ENCODE measurements at regions not wholly inside any gene's neighbourhood (a gene's known extent, or its start where the extent isn't known, plus 50 kb on each side); places are given as distances from the start of the nearest gene placed in this dataset.

DNA sequence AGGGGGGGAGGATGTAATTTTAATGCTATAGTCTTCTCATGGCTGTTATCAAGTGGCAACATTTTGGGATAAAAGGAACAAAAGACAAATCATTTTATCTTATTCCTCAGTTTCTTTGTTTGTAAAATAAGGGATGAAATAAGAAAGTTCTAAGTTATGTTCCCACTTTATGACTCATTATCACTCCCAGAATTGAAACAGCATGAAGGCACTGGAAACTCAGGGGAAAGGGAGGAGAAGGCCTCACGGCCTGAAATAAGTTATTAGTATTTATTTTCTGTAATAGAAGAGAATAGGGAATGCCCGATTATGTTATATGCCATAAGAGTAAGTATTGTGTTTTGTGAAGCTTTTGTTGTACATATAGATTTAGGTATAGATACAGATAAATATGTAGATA, 85.0 kb upstream of the NAMPT start:
- H3K9me3 ChIP-seq (ENCODE audit: control insufficient read depth, insufficient read depth, low read depth, low read length), result no peaks in the 10 kb centered on the region
- H3K36me3 ChIP-seq (ENCODE audit: control insufficient read depth in 2 of 2, insufficient read depth in 1 of 2, low read length in 2 of 2), result no peaks in the 10 kb centered on the region
- H3K27ac ChIP-seq (ENCODE audit: extremely low read depth, low read depth, low read length), result no peak overlapping the region
- TF ChIP-seq ZBTB1 (tag by site-specific recombination; IDR thresholded peaks at IDR 0.05) (no peak), MEIS1 (CRISPR knock-in tag; IDR thresholded peaks at IDR 0.05; ENCODE audit: borderline replicate concordance) (no peak), KLF8 (tag by site-specific recombination; IDR thresholded peaks at IDR 0.05) (no peak), ZNF146 (tag by site-specific recombination; IDR thresholded peaks at IDR 0.05) (no peak), ZNF596 (tag by site-specific recombination; IDR thresholded peaks at IDR 0.05) (no peak), ZNF239 (tag by site-specific recombination; IDR thresholded peaks at IDR 0.05) (no peak), ZNF707 (tag by site-specific recombination; IDR thresholded peaks at IDR 0.05) (no peak)
- TF ChIP-seq, protein P1, sequence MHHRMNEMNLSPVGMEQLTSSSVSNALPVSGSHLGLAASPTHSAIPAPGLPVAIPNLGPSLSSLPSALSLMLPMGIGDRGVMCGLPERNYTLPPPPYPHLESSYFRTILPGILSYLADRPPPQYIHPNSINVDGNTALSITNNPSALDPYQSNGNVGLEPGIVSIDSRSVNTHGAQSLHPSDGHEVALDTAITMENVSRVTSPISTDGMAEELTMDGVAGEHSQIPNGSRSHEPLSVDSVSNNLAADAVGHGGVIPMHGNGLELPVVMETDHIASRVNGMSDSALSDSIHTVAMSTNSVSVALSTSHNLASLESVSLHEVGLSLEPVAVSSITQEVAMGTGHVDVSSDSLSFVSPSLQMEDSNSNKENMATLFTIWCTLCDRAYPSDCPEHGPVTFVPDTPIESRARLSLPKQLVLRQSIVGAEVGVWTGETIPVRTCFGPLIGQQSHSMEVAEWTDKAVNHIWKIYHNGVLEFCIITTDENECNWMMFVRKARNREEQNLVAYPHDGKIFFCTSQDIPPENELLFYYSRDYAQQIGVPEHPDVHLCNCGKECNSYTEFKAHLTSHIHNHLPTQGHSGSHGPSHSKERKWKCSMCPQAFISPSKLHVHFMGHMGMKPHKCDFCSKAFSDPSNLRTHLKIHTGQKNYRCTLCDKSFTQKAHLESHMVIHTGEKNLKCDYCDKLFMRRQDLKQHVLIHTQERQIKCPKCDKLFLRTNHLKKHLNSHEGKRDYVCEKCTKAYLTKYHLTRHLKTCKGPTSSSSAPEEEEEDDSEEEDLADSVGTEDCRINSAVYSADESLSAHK (tag by site-specific recombination; IDR thresholded peaks at IDR 0.05), result no peak
- TF ChIP-seq, protein P2, sequence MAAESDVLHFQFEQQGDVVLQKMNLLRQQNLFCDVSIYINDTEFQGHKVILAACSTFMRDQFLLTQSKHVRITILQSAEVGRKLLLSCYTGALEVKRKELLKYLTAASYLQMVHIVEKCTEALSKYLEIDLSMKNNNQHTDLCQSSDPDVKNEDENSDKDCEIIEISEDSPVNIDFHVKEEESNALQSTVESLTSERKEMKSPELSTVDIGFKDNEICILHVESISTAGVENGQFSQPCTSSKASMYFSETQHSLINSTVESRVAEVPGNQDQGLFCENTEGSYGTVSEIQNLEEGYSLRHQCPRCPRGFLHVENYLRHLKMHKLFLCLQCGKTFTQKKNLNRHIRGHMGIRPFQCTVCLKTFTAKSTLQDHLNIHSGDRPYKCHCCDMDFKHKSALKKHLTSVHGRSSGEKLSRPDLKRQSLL (tag by site-specific recombination; IDR thresholded peaks at IDR 0.05), result no peak
- TF ChIP-seq, protein P3, sequence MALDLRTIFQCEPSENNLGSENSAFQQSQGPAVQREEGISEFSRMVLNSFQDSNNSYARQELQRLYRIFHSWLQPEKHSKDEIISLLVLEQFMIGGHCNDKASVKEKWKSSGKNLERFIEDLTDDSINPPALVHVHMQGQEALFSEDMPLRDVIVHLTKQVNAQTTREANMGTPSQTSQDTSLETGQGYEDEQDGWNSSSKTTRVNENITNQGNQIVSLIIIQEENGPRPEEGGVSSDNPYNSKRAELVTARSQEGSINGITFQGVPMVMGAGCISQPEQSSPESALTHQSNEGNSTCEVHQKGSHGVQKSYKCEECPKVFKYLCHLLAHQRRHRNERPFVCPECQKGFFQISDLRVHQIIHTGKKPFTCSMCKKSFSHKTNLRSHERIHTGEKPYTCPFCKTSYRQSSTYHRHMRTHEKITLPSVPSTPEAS (tag by site-specific recombination; IDR thresholded peaks at IDR 0.05), result no peak
- H3K4me3 ChIP-seq (ENCODE audit: low read depth, low read length), result no peak overlapping the region
- ChIA-PET CTCF (no interaction called here), POLR2A (no interaction called here)
- H3K4me1 ChIP-seq (ENCODE audit: control insufficient read depth, insufficient read depth, low read length), result no peaks in the 10 kb centered on the region

DNA sequence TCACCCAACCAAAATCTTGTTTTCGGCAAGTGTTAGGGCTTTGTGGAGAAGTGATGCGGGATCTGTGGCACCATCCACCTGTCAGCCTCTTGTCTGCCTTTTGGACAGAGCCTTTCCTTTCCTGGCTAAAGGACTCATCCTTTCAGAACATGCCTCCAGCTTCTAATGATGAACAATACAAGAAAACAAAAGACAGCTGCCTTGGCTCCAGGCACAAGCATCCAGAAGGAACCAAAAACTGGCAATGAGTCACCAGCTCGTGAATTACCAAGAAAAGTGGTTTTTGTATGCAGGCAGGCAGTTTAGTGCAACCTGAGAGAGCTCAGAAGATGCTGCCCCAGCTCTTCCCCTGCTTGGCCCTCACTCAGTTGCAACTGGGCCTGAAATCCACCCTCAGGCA, 84.6 kb upstream of the NAMPT start:
- H3K27ac ChIP-seq (ENCODE audit: extremely low read depth, low read depth, low read length), result no peak overlapping the region
- CTCF ChIA-PET, result interaction anchor here (0.9 to 1.0 kb wide), 2 partner anchors 93 to 166 kb away, joined by 4 read pairs; no protein-coding TSS in a partner anchor
- TF ChIP-seq ZBTB48 (tag by site-specific recombination; IDR thresholded peaks at IDR 0.05), result no peak
- TF ChIP-seq ZNF16 (tag by site-specific recombination; IDR thresholded peaks at IDR 0.05; ENCODE audit: low read depth), result no peak
- no peak for TF ChIP-seq ZNF146 (tag by site-specific recombination; IDR thresholded peaks at IDR 0.05)
- TF ChIP-seq ZNF747 (tag by site-specific recombination; IDR thresholded peaks at IDR 0.05), result no peak
- TF ChIP-seq ZNF843 (tag by site-specific recombination; IDR thresholded peaks at IDR 0.05), result no peak
- TF ChIP-seq, protein P3 (tag by site-specific recombination; IDR thresholded peaks at IDR 0.05), result no peak
- TF ChIP-seq ZXDB (tag by site-specific recombination; IDR thresholded peaks at IDR 0.05), result no peak
- TF ChIP-seq ZFP69B (tag by site-specific recombination; IDR thresholded peaks at IDR 0.05), result no peak
- no peak for TF ChIP-seq GLIS1 (tag by site-specific recombination; IDR thresholded peaks at IDR 0.05)
- no peak for TF ChIP-seq ZNF140 (tag by site-specific recombination; IDR thresholded peaks at IDR 0.05)
- TF ChIP-seq ZNF19 (tag by site-specific recombination; IDR thresholded peaks at IDR 0.05; ENCODE audit: low read depth), result no peak
- TF ChIP-seq, protein P4, sequence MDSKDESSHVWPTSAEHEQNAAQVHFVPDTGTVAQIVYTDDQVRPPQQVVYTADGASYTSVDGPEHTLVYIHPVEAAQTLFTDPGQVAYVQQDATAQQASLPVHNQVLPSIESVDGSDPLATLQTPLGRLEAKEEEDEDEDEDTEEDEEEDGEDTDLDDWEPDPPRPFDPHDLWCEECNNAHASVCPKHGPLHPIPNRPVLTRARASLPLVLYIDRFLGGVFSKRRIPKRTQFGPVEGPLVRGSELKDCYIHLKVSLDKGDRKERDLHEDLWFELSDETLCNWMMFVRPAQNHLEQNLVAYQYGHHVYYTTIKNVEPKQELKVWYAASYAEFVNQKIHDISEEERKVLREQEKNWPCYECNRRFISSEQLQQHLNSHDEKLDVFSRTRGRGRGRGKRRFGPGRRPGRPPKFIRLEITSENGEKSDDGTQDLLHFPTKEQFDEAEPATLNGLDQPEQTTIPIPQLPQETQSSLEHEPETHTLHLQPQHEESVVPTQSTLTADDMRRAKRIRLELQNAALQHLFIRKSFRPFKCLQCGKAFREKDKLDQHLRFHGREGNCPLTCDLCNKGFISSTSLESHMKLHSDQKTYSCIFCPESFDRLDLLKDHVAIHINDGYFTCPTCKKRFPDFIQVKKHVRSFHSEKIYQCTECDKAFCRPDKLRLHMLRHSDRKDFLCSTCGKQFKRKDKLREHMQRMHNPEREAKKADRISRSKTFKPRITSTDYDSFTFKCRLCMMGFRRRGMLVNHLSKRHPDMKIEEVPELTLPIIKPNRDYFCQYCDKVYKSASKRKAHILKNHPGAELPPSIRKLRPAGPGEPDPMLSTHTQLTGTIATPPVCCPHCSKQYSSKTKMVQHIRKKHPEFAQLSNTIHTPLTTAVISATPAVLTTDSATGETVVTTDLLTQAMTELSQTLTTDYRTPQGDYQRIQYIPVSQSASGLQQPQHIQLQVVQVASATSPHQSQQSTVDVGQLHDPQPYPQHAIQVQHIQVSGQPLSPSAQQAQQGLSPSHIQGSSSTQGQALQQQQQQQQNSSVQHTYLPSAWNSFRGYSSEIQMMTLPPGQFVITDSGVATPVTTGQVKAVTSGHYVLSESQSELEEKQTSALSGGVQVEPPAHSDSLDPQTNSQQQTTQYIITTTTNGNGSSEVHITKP (tag by site-specific recombination; IDR thresholded peaks at IDR 0.05), result no peak
- no peak for TF ChIP-seq BCL11A (tag by site-specific recombination; IDR thresholded peaks at IDR 0.05; ENCODE audit: low read depth)
- TF ChIP-seq SP7 (tag by site-specific recombination; IDR thresholded peaks at IDR 0.05), result no peak
- TF ChIP-seq ZNF175 (tag by site-specific recombination; IDR thresholded peaks at IDR 0.05), result no peak
- TF ChIP-seq, protein P5, sequence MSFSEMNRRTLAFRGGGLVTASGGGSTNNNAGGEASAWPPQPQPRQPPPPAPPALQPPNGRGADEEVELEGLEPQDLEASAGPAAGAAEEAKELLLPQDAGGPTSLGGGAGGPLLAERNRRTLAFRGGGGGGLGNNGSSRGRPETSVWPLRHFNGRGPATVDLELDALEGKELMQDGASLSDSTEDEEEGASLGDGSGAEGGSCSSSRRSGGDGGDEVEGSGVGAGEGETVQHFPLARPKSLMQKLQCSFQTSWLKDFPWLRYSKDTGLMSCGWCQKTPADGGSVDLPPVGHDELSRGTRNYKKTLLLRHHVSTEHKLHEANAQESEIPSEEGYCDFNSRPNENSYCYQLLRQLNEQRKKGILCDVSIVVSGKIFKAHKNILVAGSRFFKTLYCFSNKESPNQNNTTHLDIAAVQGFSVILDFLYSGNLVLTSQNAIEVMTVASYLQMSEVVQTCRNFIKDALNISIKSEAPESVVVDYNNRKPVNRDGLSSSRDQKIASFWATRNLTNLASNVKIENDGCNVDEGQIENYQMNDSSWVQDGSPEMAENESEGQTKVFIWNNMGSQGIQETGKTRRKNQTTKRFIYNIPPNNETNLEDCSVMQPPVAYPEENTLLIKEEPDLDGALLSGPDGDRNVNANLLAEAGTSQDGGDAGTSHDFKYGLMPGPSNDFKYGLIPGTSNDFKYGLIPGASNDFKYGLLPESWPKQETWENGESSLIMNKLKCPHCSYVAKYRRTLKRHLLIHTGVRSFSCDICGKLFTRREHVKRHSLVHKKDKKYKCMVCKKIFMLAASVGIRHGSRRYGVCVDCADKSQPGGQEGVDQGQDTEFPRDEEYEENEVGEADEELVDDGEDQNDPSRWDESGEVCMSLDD (tag by site-specific recombination; IDR thresholded peaks at IDR 0.05), result no peak

More for the DNA sequence above, 84.6 kb upstream of the NAMPT start:
- Histone ChIP-seq H3K4me3 (ENCODE audit: low read depth, low read length) (no peak overlapping the region), H3K36me3 (ENCODE audit: control insufficient read depth in 2 of 2, insufficient read depth in 1 of 2, low read length in 2 of 2) (no peaks in the 10 kb centered on the region), H3K9me3 (ENCODE audit: control insufficient read depth, insufficient read depth, low read depth, low read length) (no peaks in the 10 kb centered on the region), H3K4me1 (ENCODE audit: control insufficient read depth, insufficient read depth, low read length) (no peaks in the 10 kb centered on the region)
- POLR2A ChIA-PET, result no interaction called here
